Peyer's patch (tissue), 4 donors: ENCODE measurements at regions not wholly inside any gene's neighbourhood (a gene's known extent, or its start where the extent isn't known, plus 50 kb on each side); places are given as distances from the start of the nearest gene placed in this dataset.

Source experiments
- POLR2A ChIP-seq, 2 donors: fragments of 450-650 bp; IDR thresholded peaks; one replicate each; pipeline ENCODE4 v1.5.1; 2017; ENCODE audit warnings: antibody characterized with exemption in 2 of 2, mild to moderate bottlenecking in 2 of 2, moderate library complexity in 2 of 2
- TF ChIP-seq, protein P1 (sequence below), 6 experiments: fragments of 450-650 bp in 4 of 6; fragments of 200-600 bp in 2 of 6; sonication (generic) in 1 of 6; IDR thresholded peaks; one replicate each; pipeline ENCODE4 v1.5.1; 2017 to 2019; ENCODE audit warnings: antibody characterized with exemption in 6 of 6, mild to moderate bottlenecking in 3 of 6, moderate library complexity in 1 of 6

DNA sequence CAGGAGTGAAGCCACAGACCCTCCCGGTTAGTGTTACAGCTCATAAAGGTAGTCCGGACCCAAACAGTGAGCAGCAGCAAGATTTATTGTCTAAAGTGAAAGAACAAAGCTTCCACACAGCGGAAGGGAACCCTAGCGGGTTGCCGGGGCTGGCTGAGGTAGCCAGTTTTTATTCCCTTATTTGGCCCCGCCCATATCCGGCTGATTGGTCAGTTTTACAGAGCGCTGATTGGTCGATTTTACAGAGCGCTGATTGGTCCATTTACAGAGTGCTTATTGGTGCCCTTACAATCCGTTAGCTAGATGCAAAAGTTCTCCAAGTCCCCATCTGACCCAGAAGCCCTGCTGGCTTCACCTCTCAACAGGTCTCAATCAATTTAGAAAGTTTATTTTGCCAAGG is 126.0 kb upstream of the RFC3 start:
- TF ChIP-seq, protein P1, sequence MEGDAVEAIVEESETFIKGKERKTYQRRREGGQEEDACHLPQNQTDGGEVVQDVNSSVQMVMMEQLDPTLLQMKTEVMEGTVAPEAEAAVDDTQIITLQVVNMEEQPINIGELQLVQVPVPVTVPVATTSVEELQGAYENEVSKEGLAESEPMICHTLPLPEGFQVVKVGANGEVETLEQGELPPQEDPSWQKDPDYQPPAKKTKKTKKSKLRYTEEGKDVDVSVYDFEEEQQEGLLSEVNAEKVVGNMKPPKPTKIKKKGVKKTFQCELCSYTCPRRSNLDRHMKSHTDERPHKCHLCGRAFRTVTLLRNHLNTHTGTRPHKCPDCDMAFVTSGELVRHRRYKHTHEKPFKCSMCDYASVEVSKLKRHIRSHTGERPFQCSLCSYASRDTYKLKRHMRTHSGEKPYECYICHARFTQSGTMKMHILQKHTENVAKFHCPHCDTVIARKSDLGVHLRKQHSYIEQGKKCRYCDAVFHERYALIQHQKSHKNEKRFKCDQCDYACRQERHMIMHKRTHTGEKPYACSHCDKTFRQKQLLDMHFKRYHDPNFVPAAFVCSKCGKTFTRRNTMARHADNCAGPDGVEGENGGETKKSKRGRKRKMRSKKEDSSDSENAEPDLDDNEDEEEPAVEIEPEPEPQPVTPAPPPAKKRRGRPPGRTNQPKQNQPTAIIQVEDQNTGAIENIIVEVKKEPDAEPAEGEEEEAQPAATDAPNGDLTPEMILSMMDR (IDR thresholded peaks at IDR 0.05) = no peak
- no peak for TF ChIP-seq POLR2A (IDR thresholded peaks at IDR 0.05)
